Mucosa of descending colon (tissue), 3 donors: ENCODE measurements at regions not wholly inside any gene's neighbourhood (a gene's known extent, or its start where the extent isn't known, plus 50 kb on each side); places are given as distances from the start of the nearest gene placed in this dataset.

ENCODE experiments used
- ATAC-seq: fragments of 200-7000 bp; cut with Tn5 transposase; one replicate; pipeline ENCODE4 v1.9.1; 2020; ENCODE audit warnings: mild to moderate bottlenecking, moderate library complexity
- DNase-seq, 3 donors: peaks; one replicate each; pipeline ENCODE4 v3.0.0-alpha.2; 2020
- H3K36me3 ChIP-seq: fragments of 200-600 bp; one replicate; pipeline ENCODE4 v1.8.0; 2021; ENCODE audit warnings: low read depth, mild to moderate bottlenecking
- H3K4me1 ChIP-seq: fragments of 200-600 bp; one replicate; pipeline ENCODE4 v1.8.0; 2021; ENCODE audit warnings: low read depth, mild to moderate bottlenecking
- H3K4me3 ChIP-seq: fragments of 200-600 bp; one replicate; pipeline ENCODE4 v1.8.0; 2021; ENCODE audit warnings: mild to moderate bottlenecking
- H3K9me3 ChIP-seq: fragments of 200-600 bp; one replicate; pipeline ENCODE4 v1.8.0; 2021; ENCODE audit warnings: mild to moderate bottlenecking
- intact Hi-C, 2 donors: fragments of 100-400 bp; cut with DNase I in 1 of 2; cut with micrococcal nuclease in 1 of 2; formaldehyde crosslinking; loops; one replicate each; pipeline versions ENCODE4 v1.11.0 to v1.11.1; 2022; cut with DNase I, micrococcal nuclease
- TF ChIP-seq, protein P1 (sequence below): fragments of 200-600 bp; IDR thresholded peaks from one replicate; pipeline ENCODE4 v1.8.0; 2022; ENCODE audit warnings: antibody characterized with exemption, mild to moderate bottlenecking
- donor health status: DM: no; HTN: no; CAD: no; lungs with moderate emphysema.
- donor health status: DM: no; HTN: no; CAD: no.
- donor health status: DM: no; HTN: yes; CAD: no.

DNA sequence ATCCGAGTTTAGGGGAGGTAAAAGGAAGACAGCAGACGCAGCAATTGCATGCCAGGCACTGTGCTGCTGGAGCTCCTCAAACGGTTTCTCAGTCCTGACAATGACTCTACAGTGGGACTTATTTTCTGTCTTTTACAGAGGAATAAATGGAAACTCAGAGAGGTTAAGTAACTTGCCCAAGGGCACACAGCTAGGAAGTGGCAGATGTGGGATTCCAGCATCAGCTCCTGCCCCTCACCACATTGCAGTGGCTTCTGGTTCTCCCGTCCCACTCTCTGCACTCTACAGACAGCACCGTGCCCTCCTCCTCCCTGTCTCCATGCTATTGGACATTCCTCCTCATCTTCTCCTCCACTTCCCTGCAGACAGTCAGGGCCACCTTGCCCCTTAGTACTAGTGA is 74.2 kb upstream of the KSR1 start:
- no peak for DNase-seq
- no peak overlapping the region for H3K4me3 ChIP-seq
- no peaks in the 10 kb centered on the region for H3K36me3 ChIP-seq
- peaks cover 2% of the 10 kb centered on the region for H3K9me3 ChIP-seq
- no peak for ATAC-seq
- H3K4me1 ChIP-seq: peaks cover 9% of the 10 kb centered on the region
- TF ChIP-seq, protein P1, sequence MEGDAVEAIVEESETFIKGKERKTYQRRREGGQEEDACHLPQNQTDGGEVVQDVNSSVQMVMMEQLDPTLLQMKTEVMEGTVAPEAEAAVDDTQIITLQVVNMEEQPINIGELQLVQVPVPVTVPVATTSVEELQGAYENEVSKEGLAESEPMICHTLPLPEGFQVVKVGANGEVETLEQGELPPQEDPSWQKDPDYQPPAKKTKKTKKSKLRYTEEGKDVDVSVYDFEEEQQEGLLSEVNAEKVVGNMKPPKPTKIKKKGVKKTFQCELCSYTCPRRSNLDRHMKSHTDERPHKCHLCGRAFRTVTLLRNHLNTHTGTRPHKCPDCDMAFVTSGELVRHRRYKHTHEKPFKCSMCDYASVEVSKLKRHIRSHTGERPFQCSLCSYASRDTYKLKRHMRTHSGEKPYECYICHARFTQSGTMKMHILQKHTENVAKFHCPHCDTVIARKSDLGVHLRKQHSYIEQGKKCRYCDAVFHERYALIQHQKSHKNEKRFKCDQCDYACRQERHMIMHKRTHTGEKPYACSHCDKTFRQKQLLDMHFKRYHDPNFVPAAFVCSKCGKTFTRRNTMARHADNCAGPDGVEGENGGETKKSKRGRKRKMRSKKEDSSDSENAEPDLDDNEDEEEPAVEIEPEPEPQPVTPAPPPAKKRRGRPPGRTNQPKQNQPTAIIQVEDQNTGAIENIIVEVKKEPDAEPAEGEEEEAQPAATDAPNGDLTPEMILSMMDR: no peak
- intact Hi-C loops: loop anchor here in 1 of 2 donors (10.0 kb wide), 1 partner anchor 63 kb away; no protein-coding TSS in a partner anchor

GRCh38 chr17:27384261-27384701 is 72.0 kb upstream of the KSR1 start:
- H3K9me3 ChIP-seq: no peaks in the 10 kb centered on the region
- DNase-seq (no peak), ATAC-seq (no peak)
- no peaks in the 10 kb centered on the region for H3K36me3 ChIP-seq
- TF ChIP-seq, protein P1: no peak
- intact Hi-C loops: loop anchor here in 1 of 2 donors (10.0 kb wide), 1 partner anchor 61 kb away; no protein-coding TSS in a partner anchor
- H3K4me1 ChIP-seq: peaks cover 9% of the 10 kb centered on the region
- H3K4me3 ChIP-seq: no peak overlapping the region

DNA sequence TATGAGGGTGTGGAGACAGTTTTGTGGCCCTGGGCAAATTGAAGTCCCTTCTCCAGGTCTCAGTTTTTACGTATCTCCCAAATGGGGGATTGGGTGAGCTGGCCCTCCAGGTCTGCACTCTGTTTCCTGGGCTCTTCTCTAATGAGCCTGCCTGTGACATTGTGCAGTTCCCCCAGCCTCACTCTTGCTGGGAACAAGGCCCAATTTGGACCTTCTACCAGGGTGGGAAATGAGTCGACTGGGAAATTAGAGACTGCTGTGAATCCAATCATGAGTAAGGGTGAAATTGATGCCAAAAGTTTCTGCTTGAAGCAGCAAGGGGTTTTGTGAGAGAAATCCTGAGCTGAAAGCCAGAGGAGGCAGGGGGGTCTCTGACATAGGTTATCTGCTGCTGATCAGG is 71.5 kb upstream of the KSR1 start:
- H3K4me1 ChIP-seq: peaks cover 9% of the 10 kb centered on the region
- TF ChIP-seq, protein P1: no peak

DNA sequence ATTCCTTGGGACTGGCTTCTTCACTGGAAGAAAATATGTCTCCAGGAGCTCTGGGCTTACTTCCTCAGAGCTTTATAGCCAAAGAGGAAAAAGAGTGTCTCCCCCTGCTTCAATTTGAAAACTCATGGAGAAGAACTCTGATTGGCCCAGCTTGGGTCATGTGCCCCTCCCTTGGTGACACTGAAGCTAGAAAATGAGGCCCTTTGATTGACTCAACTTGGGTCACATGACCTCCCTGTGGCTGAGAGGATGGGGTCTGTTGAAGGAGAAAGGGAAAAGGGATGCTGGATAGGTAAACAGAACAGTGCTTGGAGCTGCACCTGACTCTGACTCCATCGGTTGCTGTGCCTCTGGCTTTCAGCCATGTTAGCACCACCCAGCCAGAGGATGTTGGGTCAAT is 70.6 kb upstream of the KSR1 start:
- peaks cover 7% of the 10 kb centered on the region for H3K4me1 ChIP-seq
- DNase-seq (no peak), ATAC-seq (no peak)
- H3K36me3 ChIP-seq: no peaks in the 10 kb centered on the region
- intact Hi-C loops: loop anchor here in 1 of 2 donors (10.0 kb wide), 1 partner anchor 59 kb away; no protein-coding TSS in a partner anchor
- TF ChIP-seq, protein P1: no peak
- no peak overlapping the region for H3K4me3 ChIP-seq
- no peaks in the 10 kb centered on the region for H3K9me3 ChIP-seq

More for the DNA sequence above, 71.5 kb upstream of the KSR1 start:
- Histone ChIP-seq H3K9me3 (no peaks in the 10 kb centered on the region), H3K36me3 (no peaks in the 10 kb centered on the region), H3K4me3 (no peak overlapping the region)
- DNase-seq: no peak
- intact Hi-C loops: loop anchor here in 1 of 2 donors (10.0 kb wide), 1 partner anchor 60 kb away; no protein-coding TSS in a partner anchor
- no peak for ATAC-seq

- intact Hi-C loops: loop anchor here in 1 of 2 donors (10.0 kb wide), 1 partner anchor 58 kb away; no protein-coding TSS in a partner anchor
- ATAC-seq (no peak), DNase-seq (no peak)
- H3K4me1 ChIP-seq: no peaks in the 10 kb centered on the region
- H3K36me3 ChIP-seq: no peaks in the 10 kb centered on the region
- TF ChIP-seq, protein P1: no peak
- no peak overlapping the region for H3K4me3 ChIP-seq
- no peaks in the 10 kb centered on the region for H3K9me3 ChIP-seq
These were observed 69.8 kb upstream of the KSR1 start for GRCh38 chr17:27386206-27387075.
